Immature natural killer cell (primary cell): ENCODE measurements at regions not wholly inside any gene's neighbourhood (a gene's known extent, or its start where the extent isn't known, plus 50 kb on each side); places are given as distances from the start of the nearest gene placed in this dataset.
"Not testable (repeated sequence)": the region's sequence is repeated elsewhere in the genome, so short reads cannot be mapped to it uniquely, and the experiment has no call there.

ENCODE experiments used
- DNase-seq, 3 donors: peaks; one replicate each; pipeline ENCODE4 v3.0.0; 2022; ENCODE audit warnings: mixed read lengths in 1 of 3
- H3K27ac Mint-ChIP-seq, 6 donors: one replicate each; pipeline ENCODE4 v1.8.0; 2020; ENCODE audit warnings: mixed read lengths in 6 of 6, mild to moderate bottlenecking in 5 of 6, inconsistent platforms in 4 of 6, moderate library complexity in 3 of 6
- H3K27me3 Mint-ChIP-seq, 3 donors: one replicate each; pipeline ENCODE4 v1.8.0; 2020 to 2021; ENCODE audit warnings: low read depth in 3 of 3, mild to moderate bottlenecking in 3 of 3, mixed read lengths in 3 of 3, moderate library complexity in 3 of 3, inconsistent platforms in 1 of 3
- H3K36me3 Mint-ChIP-seq, 3 donors: one replicate each; pipeline ENCODE4 v1.8.0; 2020; ENCODE audit warnings: mixed read lengths in 3 of 3, inconsistent platforms in 2 of 3, mild to moderate bottlenecking in 2 of 3
- H3K4me1 Mint-ChIP-seq, 2 donors: one replicate each; pipeline ENCODE4 v1.8.0; 2020; ENCODE audit warnings: inconsistent platforms in 2 of 2, mild to moderate bottlenecking in 2 of 2, mixed read lengths in 2 of 2, moderate library complexity in 1 of 2
- H3K4me3 Mint-ChIP-seq, 5 donors: one replicate each; pipeline ENCODE4 v1.8.0; 2020; ENCODE audit warnings: mild to moderate bottlenecking in 5 of 5, mixed read lengths in 5 of 5, inconsistent platforms in 3 of 5, moderate library complexity in 3 of 5
- H3K9me3 Mint-ChIP-seq, 6 donors: one replicate each; pipeline ENCODE4 v1.8.0; 2020; ENCODE audit warnings: mild to moderate bottlenecking in 6 of 6, mixed read lengths in 6 of 6, inconsistent platforms in 4 of 6, moderate library complexity in 3 of 6

DNA sequence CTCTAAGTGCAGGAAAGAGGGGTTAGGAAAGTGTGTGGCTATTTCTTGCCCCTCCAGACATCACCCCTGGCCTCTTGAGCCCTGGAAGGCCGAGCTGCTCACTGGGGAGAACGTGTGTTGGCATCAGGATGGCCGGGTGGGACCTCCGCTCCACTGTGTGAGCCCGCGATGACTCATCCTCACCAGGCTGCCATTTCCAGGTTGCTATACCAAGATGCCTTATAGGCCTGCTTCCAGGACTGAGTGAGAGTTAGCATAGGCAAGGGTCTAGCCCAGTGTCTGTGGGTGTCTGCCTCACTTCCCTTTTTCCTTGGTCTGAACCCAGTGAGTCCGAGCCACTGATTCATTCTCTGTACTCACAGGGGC, 105.0 kb downstream of the MRPL14 start:
- H3K27ac Mint-ChIP-seq, result no peak overlapping the region
- H3K27me3 Mint-ChIP-seq, result peaks cover 2 to 5% (median 4%) of the 10 kb centered on the region in 3 donors
- no peaks in the 10 kb centered on the region for H3K4me1 Mint-ChIP-seq
- H3K4me3 Mint-ChIP-seq, result no peak overlapping the region
- no peaks in the 10 kb centered on the region for H3K36me3 Mint-ChIP-seq
- H3K9me3 Mint-ChIP-seq, result no peaks in the 10 kb centered on the region
- no peak for DNase-seq

DNA sequence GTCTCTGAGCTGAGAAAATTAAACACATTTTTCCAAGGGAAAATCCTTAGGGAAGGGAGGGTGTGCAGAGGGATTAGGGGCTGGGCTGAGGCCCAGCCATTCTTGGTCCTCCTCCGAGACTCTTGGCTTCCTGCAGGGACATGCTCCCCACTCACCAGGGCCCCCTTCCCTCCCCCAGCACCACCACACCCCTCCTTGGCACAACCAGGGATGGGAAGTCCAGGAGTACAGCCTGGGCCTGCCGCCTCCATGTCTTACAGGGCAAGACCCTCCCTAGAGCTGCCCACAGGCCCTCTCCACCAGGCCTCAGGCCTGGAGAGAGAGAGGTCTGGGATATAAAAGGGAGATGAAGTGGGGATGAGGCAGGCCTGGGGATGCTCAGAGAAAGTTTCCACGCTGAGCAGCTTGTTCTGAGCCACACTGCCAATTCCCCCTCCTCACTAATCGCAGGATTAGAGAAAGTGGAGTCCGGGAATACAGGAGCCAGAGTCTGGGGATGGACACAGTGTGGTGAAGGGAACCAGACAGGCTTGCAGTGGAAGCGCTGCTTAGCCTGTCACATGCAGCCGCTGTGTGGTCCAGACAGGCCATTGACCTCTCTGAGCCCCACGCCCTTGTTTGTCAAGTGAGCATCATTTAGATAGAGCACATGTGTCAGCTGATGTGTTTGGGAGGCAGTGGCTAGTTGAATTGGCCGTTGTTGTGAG, 105.5 kb downstream of the MRPL14 start:
- Mint-ChIP-seq H3K27me3 (peaks cover 0 to 5% (median 2%) of the 10 kb centered on the region in 3 donors), H3K9me3 (no peaks in the 10 kb centered on the region), H3K36me3 (no peaks in the 10 kb centered on the region), H3K27ac (no peak overlapping the region), H3K4me3 (no peak overlapping the region), H3K4me1 (no peaks in the 10 kb centered on the region)
- DNase-seq, result no peak

DNA sequence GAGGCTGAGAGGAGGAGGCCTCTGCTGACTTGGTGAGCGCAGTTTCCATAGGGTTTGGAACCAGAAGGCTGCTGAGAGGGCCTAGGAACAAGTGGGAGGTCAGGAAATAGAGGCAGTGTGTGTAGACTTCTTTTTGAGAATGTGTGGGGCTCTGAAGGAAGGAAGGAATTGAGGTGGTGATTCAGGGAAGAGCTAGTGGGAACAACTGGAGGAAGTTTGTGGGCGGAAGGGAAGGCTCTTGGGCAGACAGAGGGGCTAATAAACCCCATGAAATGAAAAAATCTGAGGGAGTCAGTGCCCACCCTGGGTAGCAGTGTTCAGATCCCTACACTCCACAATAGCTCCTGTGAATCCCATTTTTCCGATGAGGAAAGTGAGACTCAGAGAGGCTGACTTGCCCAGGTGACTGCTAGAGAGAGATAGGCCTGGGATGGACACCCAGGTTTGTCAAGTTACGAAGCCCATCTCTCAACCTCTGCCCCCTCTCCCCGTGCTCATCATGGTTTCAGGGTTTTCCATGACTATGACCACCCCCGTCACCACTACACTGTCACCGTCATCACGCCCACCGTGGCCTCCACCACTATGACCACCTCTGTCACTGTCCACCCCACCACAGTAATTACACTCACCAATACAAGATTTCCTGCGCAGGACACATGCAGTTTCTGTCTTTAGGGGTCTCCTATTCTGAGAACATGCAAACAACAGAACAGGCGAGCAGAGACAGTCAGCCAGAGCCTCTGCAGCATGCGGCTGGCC, 106.4 kb downstream of the MRPL14 start:
- DNase-seq, result no peak
- no peak overlapping the region for H3K27ac Mint-ChIP-seq
- peaks cover 0 to 3% (median 2%) of the 10 kb centered on the region in 3 donors for H3K27me3 Mint-ChIP-seq
- no peak overlapping the region for H3K4me3 Mint-ChIP-seq
- H3K4me1 Mint-ChIP-seq, result no peaks in the 10 kb centered on the region
- H3K36me3 Mint-ChIP-seq, result no peaks in the 10 kb centered on the region
- H3K9me3 Mint-ChIP-seq, result no peaks in the 10 kb centered on the region

DNA sequence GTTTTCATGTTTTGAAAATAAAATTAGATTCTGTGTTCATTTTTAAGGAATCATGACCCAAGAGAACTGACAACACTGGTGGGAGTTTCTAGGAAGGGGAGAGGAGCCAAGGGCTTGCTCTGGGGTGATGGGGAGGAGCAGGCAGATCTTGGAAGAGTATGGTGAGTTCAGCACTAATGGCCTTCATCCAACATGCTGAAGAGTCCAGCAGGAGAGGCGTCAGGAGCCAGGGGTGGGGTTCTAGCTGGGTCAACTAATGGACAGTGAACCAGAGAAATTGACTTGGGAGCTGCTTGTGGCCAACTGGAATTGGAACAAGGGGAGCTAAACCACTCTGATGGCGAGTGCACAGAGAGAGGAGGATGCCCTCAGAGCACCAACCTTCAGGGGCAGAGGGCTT, 107.1 kb downstream of the MRPL14 start:
- no peak for DNase-seq

DNA sequence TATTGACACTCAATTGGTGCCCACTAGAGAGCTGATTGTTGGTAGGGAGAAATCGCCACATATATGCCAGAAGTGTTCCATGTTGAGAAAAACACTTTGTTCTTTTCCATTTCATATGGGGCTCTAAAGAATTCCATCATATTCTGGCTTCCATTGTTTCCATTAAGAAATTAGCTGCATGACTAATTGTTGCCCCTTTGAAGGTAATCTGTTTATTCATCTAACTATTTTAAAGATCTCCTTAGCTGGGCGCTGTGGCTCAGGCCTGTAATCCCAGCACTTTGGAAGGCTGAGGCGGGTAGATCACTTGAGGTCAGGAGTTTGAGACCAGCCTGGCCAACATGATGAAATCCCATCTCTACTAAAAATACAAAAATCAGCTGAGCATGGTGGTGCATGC, 109.9 kb downstream of the MRPL14 start:
- not testable (repeated sequence) for H3K9me3 Mint-ChIP-seq, H3K4me3 Mint-ChIP-seq, H3K36me3 Mint-ChIP-seq, H3K4me1 Mint-ChIP-seq, H3K27ac Mint-ChIP-seq, H3K27me3 Mint-ChIP-seq, DNase-seq

More for the DNA sequence above, 107.1 kb downstream of the MRPL14 start:
- Mint-ChIP-seq H3K9me3 (no peaks in the 10 kb centered on the region), H3K27ac (no peak overlapping the region), H3K27me3 (peaks cover 0 to 2% (median 2%) of the 10 kb centered on the region in 3 donors), H3K36me3 (no peaks in the 10 kb centered on the region), H3K4me1 (no peaks in the 10 kb centered on the region), H3K4me3 (no peak overlapping the region)

DNA sequence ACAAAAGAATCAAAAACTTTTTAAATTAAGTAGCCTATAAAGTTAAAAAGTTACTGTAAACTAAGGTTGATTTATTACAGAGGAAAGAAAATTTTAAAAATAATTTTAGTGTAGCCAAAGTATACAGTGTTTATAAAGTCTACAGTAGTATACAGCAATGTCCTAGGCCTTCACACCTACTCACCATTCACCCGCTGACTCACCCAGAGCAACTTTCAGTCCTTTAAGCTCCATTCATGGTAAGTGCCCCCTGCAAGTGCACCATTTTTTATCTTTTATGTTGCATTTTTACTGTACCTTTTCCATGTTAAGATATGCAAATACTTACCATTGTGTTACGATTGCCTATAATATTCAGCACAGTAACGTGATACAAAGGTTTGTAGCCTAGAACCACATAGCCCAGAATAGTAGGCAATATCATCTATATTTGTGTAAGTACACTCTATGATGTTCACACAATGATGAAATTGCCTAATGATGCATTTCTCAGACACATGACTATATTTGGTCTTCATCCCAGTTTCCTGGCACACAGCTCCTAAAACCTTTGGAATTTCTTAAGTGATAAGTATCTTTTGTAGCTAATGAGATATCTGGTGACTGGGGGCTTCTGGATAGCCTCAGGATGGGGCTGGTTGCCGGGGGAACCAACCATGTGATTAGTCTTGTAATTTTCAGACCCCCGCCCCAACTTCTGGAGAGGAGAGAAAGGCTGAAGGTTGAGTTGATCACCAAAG, 111.0 kb downstream of the MRPL14 start:
- no peaks in the 10 kb centered on the region for H3K36me3 Mint-ChIP-seq
- H3K27ac Mint-ChIP-seq, result no peak overlapping the region
- DNase-seq, result no peak
- H3K27me3 Mint-ChIP-seq, result peaks cover 2 to 3% (median 3%) of the 10 kb centered on the region in 3 donors
- H3K9me3 Mint-ChIP-seq, result no peaks in the 10 kb centered on the region
- no peaks in the 10 kb centered on the region for H3K4me1 Mint-ChIP-seq
- H3K4me3 Mint-ChIP-seq, result no peak overlapping the region

DNA sequence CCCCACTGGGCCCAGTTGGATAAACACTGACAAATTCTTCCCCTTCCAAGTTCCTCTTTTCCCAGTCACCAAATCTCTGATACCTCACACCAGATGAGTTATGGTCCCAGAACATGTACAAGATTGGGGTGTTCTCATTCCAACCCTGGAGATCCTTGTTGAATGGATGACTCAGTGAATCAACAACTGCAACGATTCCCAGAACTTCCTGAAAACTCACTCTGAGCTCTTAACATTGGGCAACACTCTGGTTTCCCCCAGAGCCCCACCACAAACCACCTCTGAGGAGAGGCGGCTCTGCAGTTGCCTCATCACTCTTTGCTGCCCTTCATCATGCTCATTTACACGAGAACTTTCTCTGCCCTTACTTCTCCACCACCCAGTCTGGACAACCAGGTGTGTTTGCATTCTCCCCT, 115.2 kb downstream of the MRPL14 start:
- DNase-seq, result no peak
- no peaks in the 10 kb centered on the region for H3K9me3 Mint-ChIP-seq
- H3K27me3 Mint-ChIP-seq, result peaks cover 3 to 8% (median 6%) of the 10 kb centered on the region in 3 donors
- no peaks in the 10 kb centered on the region for H3K36me3 Mint-ChIP-seq
- H3K27ac Mint-ChIP-seq, result no peak overlapping the region
- H3K4me3 Mint-ChIP-seq, result no peak overlapping the region
- H3K4me1 Mint-ChIP-seq, result no peaks in the 10 kb centered on the region

DNA sequence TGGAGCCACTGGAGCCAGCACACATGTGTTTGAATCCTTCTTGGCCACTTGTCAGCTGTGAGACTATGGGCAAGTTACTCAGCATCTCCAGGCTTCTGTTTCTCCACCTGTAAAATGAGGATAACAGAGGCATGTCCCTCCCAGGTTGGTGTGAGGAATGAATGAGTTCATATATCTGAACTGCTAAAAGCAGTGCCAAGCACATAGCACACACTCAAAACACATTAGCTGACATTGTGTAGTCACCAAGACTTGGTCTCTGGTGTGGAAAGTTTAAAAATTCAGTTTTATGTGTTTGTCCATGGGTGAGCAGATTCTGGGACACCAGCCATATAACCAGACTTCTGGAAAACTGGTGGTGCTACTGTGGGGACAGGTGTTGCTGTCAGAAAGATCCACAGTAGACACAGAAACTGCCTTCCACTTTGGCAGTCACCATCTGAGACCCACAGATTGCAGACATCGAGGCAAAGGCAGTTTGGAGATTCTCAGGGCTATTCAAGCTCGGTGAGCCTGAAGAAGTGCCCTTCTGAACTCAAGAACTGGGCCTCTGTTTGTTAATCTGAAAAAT, 115.8 kb downstream of the MRPL14 start:
- DNase-seq, result no peak
- no peaks in the 10 kb centered on the region for H3K9me3 Mint-ChIP-seq
- H3K36me3 Mint-ChIP-seq, result no peaks in the 10 kb centered on the region
- H3K27ac Mint-ChIP-seq, result no peak overlapping the region
- no peaks in the 10 kb centered on the region for H3K4me1 Mint-ChIP-seq
- H3K27me3 Mint-ChIP-seq, result peaks cover 3 to 11% (median 8%) of the 10 kb centered on the region in 3 donors
- no peak overlapping the region for H3K4me3 Mint-ChIP-seq

DNA sequence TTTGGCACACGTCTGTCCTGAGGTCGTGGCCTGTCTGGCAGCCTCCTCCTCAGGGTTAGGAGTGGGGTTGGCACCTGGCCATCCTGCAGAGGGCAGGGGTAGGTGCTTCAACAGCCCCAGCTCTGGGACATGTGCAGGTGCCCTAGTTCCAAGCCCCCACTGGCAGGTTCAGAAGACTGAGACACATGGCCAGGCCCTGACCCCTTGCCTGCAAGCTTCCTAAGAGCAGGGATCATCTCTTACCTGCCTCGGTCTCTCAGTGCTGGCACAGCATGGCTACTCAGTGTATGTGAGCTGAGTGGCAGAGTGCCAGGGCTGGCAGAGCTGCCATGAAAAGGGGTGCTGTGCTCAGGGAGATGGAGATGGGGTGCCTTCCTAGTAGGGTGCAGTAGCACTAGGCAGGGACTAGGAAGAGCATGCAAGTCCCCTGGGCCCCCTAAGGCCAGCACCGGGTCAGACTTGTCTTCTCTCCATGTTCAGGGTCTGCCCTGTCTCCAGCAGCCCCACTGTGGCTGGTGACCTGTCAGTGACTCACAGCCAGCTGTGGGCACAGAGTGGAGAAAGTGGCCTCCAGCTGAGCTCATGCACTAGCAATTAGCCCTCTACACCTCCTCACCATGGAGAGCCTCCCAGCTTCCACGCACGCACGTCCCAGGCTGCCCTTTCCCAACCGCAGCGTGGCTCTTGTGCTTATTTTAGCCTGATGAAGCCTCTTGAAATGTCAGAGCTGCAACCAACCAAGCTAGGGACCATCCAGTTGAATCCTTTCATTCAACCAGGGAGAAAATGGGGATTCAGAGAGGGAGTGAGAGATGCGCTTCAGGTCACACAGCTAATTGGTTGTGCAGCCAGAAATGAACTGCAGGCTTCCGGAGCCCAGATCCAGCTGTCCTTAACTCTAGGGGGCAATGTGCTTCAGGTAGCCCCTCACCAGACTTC, 116.6 kb downstream of the MRPL14 start:
- peaks cover 3 to 11% (median 9%) of the 10 kb centered on the region in 3 donors for H3K27me3 Mint-ChIP-seq

DNA sequence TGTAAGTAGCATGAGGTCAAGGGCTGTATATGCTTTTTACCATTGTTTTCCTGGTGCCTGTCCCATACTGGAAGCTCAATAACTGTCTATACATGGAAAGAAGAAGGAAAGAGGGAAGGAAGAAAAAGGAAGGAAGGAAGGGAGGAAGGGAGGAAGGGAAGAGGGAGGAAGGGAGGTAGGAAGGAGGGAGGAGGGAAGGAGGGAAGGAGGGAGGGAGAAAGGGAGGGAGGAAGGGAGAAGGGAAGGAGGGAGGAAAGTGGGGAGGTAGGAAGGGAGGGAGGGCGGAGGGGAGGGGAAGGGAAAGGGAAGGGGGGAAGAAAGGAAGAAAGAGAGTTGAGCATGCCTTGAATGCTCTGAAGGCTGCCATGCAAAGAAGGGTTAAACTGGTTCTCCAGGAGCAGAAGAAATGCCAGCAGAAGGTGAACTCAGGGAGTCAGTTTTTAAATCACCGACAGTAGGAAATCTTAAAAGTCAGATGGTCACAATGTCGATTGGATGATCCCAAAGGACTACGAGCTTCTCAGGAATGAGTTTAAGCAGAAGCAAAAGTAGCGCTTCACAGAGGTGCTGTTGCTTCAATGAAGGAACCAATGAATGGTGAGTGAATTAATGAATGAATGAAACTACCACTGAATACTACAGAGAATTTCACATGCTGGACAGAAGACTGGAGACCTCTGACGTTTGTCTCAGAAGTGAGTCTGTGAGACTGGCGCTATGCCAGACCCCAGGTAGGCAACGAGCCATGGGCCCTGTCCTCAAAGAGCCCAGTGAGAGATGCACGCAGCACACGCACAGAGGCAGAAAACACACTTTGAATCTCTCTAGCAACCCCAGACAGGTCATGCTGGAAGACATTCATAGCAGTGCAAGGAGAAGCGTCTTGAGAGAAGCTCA, 117.6 kb downstream of the MRPL14 start:
- Mint-ChIP-seq H3K27ac (no peak overlapping the region), H3K4me1 (no peaks in the 10 kb centered on the region), H3K27me3 (peaks cover 8 to 15% (median 11%) of the 10 kb centered on the region in 3 donors), H3K9me3 (no peaks in the 10 kb centered on the region), H3K36me3 (no peaks in the 10 kb centered on the region), H3K4me3 (no peak overlapping the region)
- DNase-seq, result no peak

More for the DNA sequence above, 116.6 kb downstream of the MRPL14 start:
- Mint-ChIP-seq H3K27ac (no peak overlapping the region), H3K4me3 (no peak overlapping the region), H3K36me3 (no peaks in the 10 kb centered on the region), H3K4me1 (no peaks in the 10 kb centered on the region), H3K9me3 (no peaks in the 10 kb centered on the region)
- no peak for DNase-seq

DNA sequence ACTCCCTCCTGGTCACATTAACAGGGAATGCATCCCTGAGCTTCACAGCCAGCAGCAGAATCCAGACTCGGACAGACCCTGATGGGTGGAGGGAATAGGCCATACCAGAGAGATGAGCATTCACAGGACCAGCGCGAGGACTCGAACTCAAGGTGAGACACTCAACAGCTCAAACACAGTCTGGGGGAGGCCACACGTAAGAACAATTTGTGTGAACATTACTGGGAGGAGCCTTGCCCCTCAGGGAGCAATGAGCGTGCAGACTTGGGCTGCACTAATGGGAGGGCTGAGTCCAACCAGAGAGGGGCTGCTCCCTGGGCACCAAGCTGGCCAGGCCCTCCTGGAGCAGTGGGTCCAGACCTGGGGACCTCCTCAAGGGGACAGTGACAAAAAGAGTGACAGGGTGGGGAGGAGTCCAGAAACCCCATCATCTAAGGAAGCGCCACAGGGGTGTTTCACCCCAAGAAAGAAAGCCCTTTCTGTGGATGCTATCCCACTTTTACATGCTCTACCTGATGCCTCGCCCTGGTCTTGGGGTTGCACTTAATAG, 118.4 kb downstream of the MRPL14 start:
- Mint-ChIP-seq H3K27me3 (peaks cover 8 to 16% (median 12%) of the 10 kb centered on the region in 3 donors), H3K27ac (no peak overlapping the region)

More for the DNA sequence above, 118.4 kb downstream of the MRPL14 start:
- Mint-ChIP-seq H3K4me3 (no peak overlapping the region), H3K36me3 (no peaks in the 10 kb centered on the region), H3K9me3 (no peaks in the 10 kb centered on the region), H3K4me1 (peaks cover 0 to 2% of the 10 kb centered on the region in 2 donors)
- DNase-seq, result no peak
